Limb (tissue), 2 donors: ENCODE measurements at regions not wholly inside any gene's neighbourhood (a gene's known extent, or its start where the extent isn't known, plus 50 kb on each side); places are given as distances from the start of the nearest gene placed in this dataset.

Experiments used
- DNase-seq, 2 donors: peaks; one replicate each; pipeline ENCODE4 v3.0.0-alpha.2; 2016; ENCODE audit errors: extremely low spot score in 2 of 2

DNA sequence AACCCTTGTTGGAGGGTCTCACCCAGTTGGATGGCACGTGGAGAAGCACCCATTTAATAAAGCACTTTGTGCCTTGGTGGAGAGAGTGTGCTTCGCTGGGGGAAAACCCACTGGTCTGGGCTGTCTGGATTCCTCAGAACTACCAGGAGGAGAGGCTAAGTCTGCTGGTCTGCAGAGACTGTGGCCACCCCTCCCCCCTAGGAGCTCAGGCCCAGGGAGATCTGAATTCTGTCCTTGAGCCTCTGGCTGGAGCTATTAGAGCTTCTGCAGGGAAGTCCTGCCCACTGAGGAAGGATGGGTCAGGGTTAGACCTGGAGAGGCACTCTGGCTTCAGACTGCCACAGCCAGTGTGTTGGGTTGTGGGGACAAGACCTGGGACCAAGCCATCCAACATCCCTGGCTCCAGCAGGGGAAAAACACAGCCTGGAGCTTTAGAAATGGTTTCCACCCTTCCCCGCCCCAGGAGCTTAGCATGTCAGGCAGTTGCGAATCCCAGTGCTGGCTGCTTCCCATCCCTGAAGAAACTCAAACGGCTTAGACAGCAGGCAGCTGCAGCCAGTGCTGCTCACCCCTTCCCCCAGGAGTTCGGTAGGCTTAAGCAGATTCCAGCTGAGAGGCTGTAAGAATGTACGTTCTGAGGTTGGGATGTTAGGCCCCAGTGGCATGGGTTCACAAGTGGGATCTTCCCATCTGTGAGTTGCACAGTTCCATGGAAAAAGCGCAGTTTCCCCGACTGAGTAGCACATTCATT is 288.3 kb downstream of the TGFB2 start:
- peak in 1 of 2 donors; percentile 42 for DNase-seq

- no peak for DNase-seq
Measured at GRCh38 chr1:218634212-218634611, 289.1 kb downstream of the TGFB2 start.

GRCh38 chr1:218636548-218636947 is 291.4 kb downstream of the TGFB2 start:
- no peak for DNase-seq

- DNase-seq: no peak
Measured at GRCh38 chr1:218640173-218640572, 295.0 kb downstream of the TGFB2 start.

DNA sequence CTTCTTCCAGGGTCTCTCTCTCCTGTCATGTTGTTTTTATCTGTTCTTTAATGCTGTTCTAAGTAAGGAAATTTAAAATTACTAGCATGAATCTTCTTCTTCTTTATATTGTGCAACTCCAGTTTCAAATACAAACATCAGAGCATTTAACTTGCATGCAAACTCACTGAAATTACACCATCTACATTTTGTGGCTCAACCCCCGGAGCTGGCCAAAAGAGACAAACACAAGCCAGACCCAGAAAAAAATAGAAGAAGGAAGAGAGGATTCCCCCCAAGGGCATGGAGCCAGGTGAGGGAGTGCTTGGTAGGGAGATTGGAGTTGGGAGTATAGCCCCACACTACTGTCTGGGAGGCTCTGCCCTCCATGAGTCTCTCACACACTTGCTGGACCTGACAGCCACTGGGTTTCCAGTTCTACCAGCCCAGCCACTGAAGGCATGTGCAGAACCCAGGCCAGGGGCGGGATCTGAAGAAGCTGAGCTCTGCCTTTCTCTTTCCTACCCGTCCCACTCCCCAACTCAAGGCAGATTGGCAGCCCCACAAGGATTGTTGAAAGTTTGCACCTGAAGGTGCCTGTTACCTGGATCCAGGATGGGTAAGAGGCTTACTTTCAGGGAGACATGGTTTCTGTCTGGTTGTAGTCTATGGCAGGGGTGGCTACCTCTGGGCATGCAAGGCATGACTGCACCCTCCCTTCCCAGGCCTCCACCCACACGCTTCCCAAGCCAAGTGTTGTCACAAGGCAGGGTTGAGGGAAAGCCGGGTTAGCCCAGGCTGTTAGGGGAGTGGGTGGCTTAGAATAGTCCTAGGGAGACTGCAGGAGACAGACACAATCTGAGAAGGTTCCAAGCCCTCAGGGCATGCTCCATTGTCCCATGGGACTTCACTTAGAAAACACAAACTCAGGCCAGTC is 297.2 kb downstream of the TGFB2 start:
- DNase-seq: no peak

DNA sequence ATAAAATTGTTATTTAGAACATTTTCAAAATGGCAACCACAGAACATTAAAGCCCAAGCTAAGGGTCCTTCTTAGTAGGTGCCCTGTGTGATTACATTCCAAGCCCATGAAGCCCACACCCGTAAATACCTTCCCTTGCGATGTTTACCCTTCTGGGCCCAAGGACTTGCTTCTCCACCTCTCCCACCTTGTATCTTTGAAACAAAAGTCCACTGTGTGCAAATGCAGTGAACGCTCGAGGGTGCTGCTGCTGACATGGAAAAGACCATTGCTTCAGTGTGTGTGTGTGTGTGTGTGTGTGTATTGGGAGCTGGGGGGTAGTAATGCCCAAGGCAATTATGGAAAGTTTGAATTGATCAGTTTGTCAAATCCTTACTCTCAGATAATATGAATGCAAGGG is 298.1 kb downstream of the TGFB2 start:
- no peak for DNase-seq

DNA sequence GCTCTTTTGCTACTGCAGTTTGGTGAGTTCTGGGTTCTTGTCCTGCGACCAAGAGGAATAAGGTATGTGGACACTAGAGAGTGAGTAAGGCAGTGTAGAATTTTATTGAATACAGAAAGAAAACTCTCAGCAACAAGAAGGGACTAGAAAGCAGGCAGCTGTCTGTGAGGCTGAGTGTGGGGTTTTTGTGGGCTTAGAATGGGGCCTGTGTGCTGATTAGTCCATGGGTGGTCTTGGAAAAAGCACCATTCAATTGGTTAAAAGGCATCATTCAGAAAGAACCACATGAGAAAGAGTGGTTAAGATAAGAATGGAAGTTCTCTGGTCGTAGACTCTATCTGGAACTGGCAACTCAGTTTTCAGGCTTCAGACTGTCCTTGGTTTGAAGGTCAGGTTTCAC is 298.8 kb downstream of the TGFB2 start:
- DNase-seq: no peak

GRCh38 chr1:218646288-218646687 is 301.2 kb downstream of the TGFB2 start:
- no peak for DNase-seq

DNA sequence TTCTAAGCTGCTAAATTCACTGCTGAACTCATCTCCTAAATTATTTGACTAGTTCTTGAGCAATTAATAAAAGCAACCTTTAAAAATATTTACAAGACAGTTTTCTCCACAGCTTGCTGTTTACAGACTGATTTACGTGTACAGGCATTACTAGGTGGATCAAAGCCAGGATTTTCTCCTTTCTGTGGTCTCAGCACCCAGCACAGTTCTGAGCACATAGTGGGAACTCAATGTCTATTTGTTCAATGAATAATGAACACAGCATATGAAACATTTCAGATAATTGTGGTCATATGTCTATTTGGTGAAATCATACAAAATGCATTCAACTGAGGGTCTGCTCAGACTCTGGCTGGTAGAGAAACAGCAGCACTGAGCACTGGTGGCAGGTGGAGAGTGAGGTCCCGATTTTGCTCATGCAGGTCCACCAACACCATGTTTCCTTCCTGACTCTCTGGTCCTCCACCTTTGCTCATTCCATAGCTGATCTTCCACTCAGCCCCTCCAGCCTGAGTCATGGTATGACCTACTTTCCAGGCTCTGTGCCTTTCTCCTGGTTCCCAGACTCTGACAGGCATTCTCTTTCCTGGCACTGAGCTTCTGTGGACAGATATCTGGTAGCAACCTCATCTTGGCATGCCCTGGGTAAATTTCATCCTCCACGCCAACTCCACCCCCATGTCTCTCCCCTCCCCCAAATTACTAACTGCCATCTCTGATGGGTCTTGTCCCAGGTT is 311.3 kb downstream of the TGFB2 start:
- no peak for DNase-seq

DNA sequence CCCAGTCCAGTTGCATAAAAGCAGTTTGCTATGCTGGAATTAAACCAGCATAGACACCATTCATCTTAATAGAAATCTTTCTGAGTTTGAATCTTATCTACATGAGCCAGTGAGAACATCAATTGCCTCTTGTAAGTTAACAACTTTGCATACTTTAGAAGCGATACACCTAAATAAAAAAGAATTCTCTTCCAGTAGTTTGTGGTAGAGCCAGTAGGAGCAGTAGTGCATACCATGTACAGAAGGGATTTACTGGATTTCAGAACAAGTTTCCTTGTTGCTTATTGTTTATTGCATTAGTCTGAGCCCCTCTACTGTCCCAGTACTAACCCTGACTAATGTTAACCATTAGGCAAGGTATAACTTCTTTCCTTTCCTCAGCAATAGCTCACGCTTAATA is 313.1 kb downstream of the TGFB2 start:
- no peak for DNase-seq

- no peak for DNase-seq
Measured at GRCh38 chr1:218658899-218659298, 313.8 kb downstream of the TGFB2 start.

DNA sequence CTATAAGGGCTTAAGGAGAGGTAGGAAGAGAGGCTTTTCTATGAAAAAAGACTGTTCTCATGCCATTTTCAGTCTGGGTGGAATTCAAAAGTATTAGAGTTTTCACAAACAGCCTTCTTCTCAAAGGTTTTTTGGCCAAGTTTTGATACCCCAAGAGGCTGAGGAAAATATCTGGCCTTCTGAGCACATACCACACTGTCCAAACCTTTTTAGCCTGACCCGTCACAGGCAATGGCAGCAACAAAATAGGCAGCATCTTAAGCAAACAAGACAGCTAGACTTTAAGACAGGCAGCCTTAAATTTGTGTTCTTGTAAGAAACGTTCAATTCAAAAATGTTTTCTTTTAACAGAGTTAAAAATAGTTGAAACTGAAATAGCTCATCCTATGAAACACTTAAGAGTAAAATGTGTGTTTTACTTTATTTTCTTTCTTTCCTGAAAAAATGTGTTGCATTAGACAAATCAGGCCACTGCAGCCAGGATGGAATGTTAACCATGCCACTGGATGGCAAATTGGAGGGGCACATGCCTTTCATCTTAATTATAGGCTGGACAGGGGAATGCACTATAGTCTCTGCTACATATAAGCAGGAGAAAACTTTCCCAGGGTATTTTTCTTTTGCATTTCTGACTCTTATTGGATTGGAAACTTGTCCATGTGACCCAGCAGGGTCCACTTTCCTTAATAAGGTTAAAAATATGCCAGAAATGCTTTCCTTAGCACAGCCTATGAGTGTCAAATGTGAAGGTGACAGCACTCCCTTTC is 315.0 kb downstream of the TGFB2 start:
- DNase-seq: no peak

DNA sequence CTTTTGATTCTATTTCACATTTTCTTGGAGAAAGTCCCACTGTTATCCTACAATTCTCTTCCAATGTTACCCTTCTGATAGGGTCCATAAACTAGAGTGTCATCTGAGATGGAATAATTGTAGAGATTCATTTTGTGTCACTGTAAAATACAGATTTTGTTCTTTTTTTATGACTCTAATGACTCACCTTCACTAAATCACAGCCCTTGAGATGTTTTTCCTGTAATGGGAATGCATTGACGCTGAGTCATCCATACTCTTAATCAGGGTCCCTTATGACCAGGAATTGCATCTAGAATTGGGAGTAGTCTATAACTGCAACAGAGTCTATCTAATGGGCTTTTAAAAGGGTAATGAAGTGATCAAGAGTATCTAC is 315.5 kb downstream of the TGFB2 start:
- DNase-seq: no peak

- DNase-seq: no peak
Measured at GRCh38 chr1:218661411-218661810, 316.3 kb downstream of the TGFB2 start.

DNA sequence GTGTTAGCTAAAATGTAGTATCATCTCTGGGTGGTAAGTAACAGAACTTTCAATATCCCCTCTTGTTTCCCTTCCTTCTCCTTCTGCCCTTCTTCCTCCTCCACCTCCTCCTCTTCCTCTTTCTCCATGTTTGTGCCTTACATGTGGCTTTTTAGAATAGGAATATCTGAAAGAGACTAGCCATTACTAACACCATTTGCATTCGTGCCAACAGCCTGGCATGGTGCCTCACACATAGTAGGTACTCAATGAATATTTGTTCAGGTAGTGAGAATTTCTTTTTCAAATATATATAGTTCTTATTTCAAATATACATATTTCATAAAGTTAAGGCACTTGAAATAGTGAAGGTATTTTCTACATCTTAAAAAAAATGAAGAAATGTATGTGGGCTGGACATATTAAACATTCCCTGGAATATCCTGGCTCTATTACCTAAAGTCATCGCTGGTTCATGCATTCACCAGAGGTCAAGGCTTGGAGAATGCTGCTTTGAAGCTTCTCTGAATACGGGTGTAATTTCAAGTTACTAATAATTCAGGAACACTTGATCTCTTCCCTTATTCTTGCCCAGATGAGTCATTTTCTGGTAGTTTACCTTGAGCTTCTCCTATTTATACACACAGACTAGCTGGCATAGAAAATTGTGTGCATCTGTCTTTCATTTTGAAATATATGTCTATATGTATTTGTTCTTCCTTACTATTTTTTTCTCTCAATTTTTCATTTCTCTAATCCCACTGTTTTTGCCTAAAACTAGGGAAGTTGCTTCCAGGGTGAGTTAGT is 319.4 kb downstream of the TGFB2 start:
- peak in 1 of 2 donors; percentile 36 for DNase-seq

DNA sequence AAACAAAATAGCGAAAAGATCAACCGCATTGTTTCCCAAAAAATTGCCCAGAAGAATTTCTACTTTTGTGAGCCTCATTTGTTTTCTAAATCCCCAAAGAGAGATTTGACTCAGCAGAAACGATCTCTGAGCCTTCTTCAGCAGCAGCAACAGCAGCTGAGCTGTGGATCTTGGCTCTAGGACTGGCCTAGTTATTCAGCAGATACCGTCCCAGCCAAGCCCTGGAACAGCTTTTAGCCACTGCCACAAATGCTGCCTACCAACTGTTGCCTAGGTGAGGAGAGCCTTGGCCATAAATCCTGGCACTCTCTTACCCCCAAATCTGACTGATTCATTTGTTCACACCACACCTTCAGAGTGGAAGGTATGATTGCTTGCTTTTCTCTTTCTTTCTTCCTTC is 320.1 kb downstream of the TGFB2 start:
- peak in 1 of 2 donors; percentile 70 for DNase-seq

GRCh38 chr1:218666263-218666662 is 321.1 kb downstream of the TGFB2 start:
- DNase-seq: no peak

GRCh38 chr1:218667781-218668516 is 322.8 kb downstream of the TGFB2 start:
- no peak for DNase-seq

DNA sequence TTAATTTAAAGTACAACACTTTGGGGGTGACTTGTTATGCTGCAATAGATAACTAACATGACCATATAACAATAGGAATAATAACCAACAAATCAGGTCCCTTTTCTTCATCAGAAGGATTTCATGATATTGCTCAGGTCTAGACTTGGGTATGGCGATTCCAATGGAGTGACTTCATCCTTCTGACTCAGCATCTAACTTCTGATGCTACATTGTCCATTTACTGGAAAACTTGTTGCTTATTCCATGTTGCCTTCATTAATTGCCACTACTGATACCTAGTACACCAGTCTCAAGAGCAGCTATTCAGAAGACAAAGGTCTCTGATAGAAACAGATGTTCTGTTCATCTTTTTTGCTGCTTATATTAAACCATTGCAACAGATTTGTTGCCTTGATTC is 324.3 kb downstream of the TGFB2 start:
- no peak for DNase-seq

DNA sequence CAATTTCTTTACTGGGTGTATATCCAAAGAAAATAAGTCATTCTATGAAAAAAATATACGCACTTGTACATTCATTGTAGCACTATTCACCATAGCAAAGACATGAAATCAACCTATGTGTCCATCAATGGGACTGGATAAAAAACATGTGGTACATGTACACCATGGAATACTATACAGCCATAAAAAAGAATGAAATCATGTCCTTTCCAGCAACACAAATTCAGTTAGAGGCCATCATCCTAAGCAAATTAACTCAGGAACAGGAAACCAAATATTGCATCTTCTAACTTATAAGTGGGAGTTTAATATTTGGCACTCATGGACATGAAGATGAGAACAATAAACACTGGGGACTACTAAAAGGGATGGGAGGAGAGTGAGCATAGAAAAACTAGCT is 325.7 kb downstream of the TGFB2 start:
- no peak for DNase-seq
